Ammon's horn (tissue), 1 donor: ENCODE measurements at regions not wholly inside any gene's neighbourhood (a gene's known extent, or its start where the extent isn't known, plus 50 kb on each side); places are given as distances from the start of the nearest gene placed in this dataset.

Experiments
- DNase-seq: peaks from one replicate; pipeline ENCODE4 v3.0.0-alpha.2; 2016; ENCODE audit warnings: low spot score

GRCh38 chr10:110355141-110355831 lies 50.6 kb upstream of the SMNDC1 start:
- DNase-seq: no peak

GRCh38 chr10:110355922-110356627 lies 51.4 kb upstream of the SMNDC1 start:
- no peak for DNase-seq

GRCh38 chr10:110356628-110357245 lies 52.0 kb upstream of the SMNDC1 start:
- no peak for DNase-seq

- peak; percentile 29 for DNase-seq
Measured at GRCh38 chr10:110357252-110357780, 52.6 kb upstream of the SMNDC1 start.

- no peak for DNase-seq
Measured at GRCh38 chr10:110357871-110358270, 53.2 kb upstream of the SMNDC1 start.

- DNase-seq: no peak
Measured at GRCh38 chr10:110358278-110358677, 53.6 kb upstream of the SMNDC1 start.

GRCh38 chr10:110358869-110359629 lies 54.3 kb upstream of the SMNDC1 start:
- DNase-seq: no peak

GRCh38 chr10:110360857-110361474 lies 56.2 kb upstream of the SMNDC1 start:
- DNase-seq: no peak

- no peak for DNase-seq
Measured at GRCh38 chr10:110361800-110362456, 57.2 kb upstream of the SMNDC1 start.

- DNase-seq: peak; percentile 73
Measured at GRCh38 chr10:110363572-110364411, 59.1 kb upstream of the SMNDC1 start.

GRCh38 chr10:110364531-110364937 lies 59.8 kb upstream of the SMNDC1 start:
- DNase-seq: no peak

GRCh38 chr10:110365356-110366143 lies 60.8 kb upstream of the SMNDC1 start:
- DNase-seq: no peak

- DNase-seq: no peak
Measured at GRCh38 chr10:110366635-110367034, 61.9 kb upstream of the SMNDC1 start.

- no peak for DNase-seq
Measured at GRCh38 chr10:110368002-110368401, 63.3 kb upstream of the SMNDC1 start.

- no peak for DNase-seq
Measured at GRCh38 chr10:110368556-110368955, 63.8 kb upstream of the SMNDC1 start.

- no peak for DNase-seq
Measured at GRCh38 chr10:110370006-110370405, 65.3 kb upstream of the SMNDC1 start.

GRCh38 chr10:110372656-110373055 lies 67.9 kb upstream of the SMNDC1 start:
- no peak for DNase-seq

GRCh38 chr10:110373059-110373458 lies 68.3 kb upstream of the SMNDC1 start:
- DNase-seq: no peak

GRCh38 chr10:110373857-110374654 lies 69.3 kb upstream of the SMNDC1 start:
- DNase-seq: no peak
